HG02588 (cell line): ENCODE measurements at regions not wholly inside any gene's neighbourhood (a gene's known extent, or its start where the extent isn't known, plus 50 kb on each side); places are given as distances from the start of the nearest gene placed in this dataset.
"Not testable (repeated sequence)": the region's sequence is repeated elsewhere in the genome, so short reads cannot be mapped to it uniquely, and the experiment has no call there.

Experiments
- ATAC-seq: cut with Tn5 transposase; IDR thresholded peaks from one replicate; pipeline ENCODE4 v1.9.1; 2021; ENCODE audit warnings: mild to moderate bottlenecking, moderate library complexity; ENCODE audit not compliant: unreplicated experiment

- no peak for ATAC-seq
Observed at GRCh38 chr9:115300116-115300515, 182.2 kb upstream of the TNC start.

- no peak for ATAC-seq
Observed at GRCh38 chr9:115300874-115301273, 182.9 kb upstream of the TNC start.

GRCh38 chr9:115301581-115301980, 183.6 kb upstream of the TNC start:
- no peak for ATAC-seq

GRCh38 chr9:115305543-115305942, 187.6 kb upstream of the TNC start:
- no peak for ATAC-seq

GRCh38 chr9:115306865-115307264, 188.9 kb upstream of the TNC start:
- no peak for ATAC-seq

GRCh38 chr9:115313545-115313944, 195.6 kb upstream of the TNC start:
- ATAC-seq, result no peak

GRCh38 chr9:115326461-115326860, 208.5 kb upstream of the TNC start:
- no peak for ATAC-seq

- no peak for ATAC-seq
Observed at GRCh38 chr9:115327436-115328122, 209.6 kb upstream of the TNC start.

- ATAC-seq, result no peak
Observed at GRCh38 chr9:115328228-115328627, 210.3 kb upstream of the TNC start.

- no peak for ATAC-seq
Observed at GRCh38 chr9:115328677-115329076, 210.7 kb upstream of the TNC start.

- ATAC-seq, result no peak
Observed at GRCh38 chr9:115333277-115334070, 215.5 kb upstream of the TNC start.

- no peak for ATAC-seq
Observed at GRCh38 chr9:115335439-115335838, 217.5 kb upstream of the TNC start.

GRCh38 chr9:115340314-115340713, 222.4 kb upstream of the TNC start:
- no peak for ATAC-seq

GRCh38 chr9:115341426-115341825, 223.5 kb upstream of the TNC start:
- ATAC-seq, result no peak

- ATAC-seq, result not testable (repeated sequence)
Observed at GRCh38 chr9:115347776-115348175, 229.8 kb upstream of the TNC start.

- not testable (repeated sequence) for ATAC-seq
Observed at GRCh38 chr9:115348936-115349335, 231.0 kb upstream of the TNC start.

GRCh38 chr9:115349542-115349941, 231.6 kb upstream of the TNC start:
- ATAC-seq, result no peak

GRCh38 chr9:115350548-115350947, 232.6 kb upstream of the TNC start:
- ATAC-seq, result no peak

- no peak for ATAC-seq
Observed at GRCh38 chr9:115353681-115354080, 235.7 kb upstream of the TNC start.

- ATAC-seq, result no peak
Observed at GRCh38 chr9:115357821-115358220, 239.9 kb upstream of the TNC start.

GRCh38 chr9:115359017-115359780, 241.2 kb upstream of the TNC start:
- no peak for ATAC-seq

GRCh38 chr9:115360122-115360521, 242.2 kb upstream of the TNC start:
- no peak for ATAC-seq
